Fibroblast of skin of abdomen (primary cell): ENCODE measurements at regions not wholly inside any gene's neighbourhood (a gene's known extent, or its start where the extent isn't known, plus 50 kb on each side); places are given as distances from the start of the nearest gene placed in this dataset.
"Not testable (repeated sequence)": the region's sequence is repeated elsewhere in the genome, so short reads cannot be mapped to it uniquely, and the experiment has no call there.

ENCODE experiments used
- DNase-seq: peaks from one replicate; pipeline ENCODE4 v3.0.0-alpha.2; 2013

GRCh38 chr7:110522061-110522760 is 568.7 kb upstream of the LRRN3 start:
- no peak for DNase-seq

DNA sequence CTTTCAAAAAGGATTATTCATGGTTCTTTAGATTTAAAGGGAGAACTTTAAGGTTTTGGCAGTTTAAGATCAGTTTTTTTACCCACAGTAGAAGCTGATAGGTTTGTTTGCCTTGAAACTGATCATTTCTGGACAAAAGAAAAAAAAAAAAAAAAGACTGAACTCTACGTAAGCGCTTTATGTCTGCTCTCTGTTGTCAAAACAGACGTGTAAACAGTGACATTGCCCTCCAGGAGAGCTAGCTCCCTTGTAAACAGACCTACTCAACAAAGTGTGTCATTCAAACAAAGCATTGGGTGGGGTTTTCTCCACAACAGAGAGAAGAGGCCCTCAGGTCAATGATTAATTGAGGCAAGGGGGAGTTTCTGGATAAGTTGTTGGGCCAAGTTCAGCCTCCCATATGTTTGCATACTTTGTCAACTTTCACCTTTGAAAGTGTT is 568.1 kb upstream of the LRRN3 start:
- DNase-seq = no peak

DNA sequence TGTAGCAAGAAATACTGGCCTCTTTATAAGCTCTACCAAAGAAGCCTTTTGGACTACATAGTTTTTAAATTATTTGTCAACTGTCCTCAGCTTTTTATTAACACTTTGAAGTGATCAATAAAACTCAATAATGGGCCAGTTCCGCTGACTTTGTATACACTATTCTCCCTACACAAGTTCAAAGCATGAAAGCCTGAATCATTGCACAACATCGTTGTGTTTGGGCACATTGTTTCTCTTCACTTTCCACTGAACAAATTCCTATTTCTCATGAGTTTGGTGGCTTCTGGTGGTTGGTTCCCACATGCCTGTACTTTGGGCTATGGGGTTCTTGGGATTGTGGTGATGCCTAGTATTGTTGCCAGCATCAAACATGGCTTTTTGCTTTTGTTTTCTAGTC is 561.8 kb upstream of the LRRN3 start:
- no peak for DNase-seq

GRCh38 chr7:110531186-110531585 is 559.7 kb upstream of the LRRN3 start:
- no peak for DNase-seq

- peak; percentile 26 for DNase-seq
These were observed 556.5 kb upstream of the LRRN3 start for GRCh38 chr7:110534241-110534931.

- no peak for DNase-seq
These were observed 551.7 kb upstream of the LRRN3 start for GRCh38 chr7:110539216-110539615.

DNA sequence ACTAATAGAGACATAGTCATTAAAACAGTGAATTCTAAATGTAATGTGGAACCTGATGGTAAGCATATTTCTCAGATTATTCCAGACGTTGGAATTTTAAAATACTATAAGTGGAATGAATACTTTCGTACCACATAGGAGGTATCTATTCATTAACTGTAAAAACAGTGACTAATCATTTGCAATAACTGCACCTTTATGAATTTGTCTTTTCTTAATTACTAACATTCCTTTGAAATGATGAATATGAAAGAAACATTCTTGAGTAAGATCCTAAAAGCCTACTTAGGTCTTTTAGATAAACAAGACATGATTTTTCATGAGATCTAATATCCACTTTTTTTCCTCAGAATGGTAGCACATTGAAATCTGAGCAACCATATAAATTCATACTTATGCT is 549.0 kb upstream of the LRRN3 start:
- DNase-seq = peak; percentile 71

- peak; percentile 57 for DNase-seq
These were observed 546.7 kb upstream of the LRRN3 start for GRCh38 chr7:110544194-110544593.

DNA sequence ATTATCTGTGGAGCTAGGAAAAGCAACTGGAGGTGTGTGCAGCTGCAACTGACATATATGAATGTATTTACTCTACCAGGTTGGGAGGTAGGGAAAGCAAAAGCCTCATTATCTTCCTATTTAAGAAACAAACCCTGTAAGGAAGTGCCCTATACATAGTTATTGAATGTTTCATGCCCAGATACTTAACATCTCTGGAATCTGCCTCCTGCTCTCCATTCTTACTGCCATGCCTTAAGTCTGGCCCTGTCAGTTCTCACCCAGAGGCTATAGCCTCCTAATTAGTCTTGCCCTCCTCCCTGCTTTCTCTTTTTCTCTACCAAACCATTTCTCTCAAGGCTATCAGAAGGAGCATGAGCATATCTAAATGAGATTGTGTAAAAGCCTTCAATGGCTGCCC is 542.6 kb upstream of the LRRN3 start:
- no peak for DNase-seq

DNA sequence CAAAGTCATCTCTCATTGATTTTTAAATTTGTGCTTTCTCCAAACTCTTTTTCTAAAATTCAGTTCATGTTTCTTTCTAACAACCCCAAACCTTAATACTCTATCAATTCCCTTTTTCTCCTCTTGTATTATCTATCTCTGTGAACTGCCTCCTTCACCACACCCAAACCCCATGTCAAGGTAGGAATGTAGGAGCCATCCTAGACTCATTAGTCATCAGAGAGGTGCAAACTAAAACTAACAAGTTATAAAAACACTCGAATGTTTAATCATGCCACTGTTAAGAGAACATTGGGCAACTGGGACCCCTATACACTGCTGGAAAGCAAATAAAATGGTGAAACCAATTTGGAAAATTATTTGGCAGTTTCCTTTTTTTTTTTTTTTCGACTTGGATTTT is 533.8 kb upstream of the LRRN3 start:
- DNase-seq = no peak

DNA sequence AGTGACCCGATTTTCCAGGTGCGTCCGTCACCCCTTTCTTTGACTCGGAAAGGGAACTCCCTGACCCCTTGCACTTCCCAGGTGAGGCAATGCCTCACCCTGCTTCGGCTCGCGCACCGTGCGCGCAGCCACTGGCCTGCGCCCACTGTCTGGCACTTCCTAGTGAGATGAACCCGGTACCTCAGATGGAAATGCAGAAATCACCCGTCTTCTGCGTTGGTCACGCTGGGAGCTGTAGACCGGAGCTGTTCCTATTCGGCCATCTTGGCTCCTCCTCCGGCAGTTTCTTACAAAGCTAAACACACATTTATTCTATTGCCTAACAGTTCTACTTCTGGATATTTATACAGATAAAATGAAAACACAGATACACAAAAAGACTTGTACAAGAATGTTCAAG is 527.6 kb upstream of the LRRN3 start:
- DNase-seq = not testable (repeated sequence)

DNA sequence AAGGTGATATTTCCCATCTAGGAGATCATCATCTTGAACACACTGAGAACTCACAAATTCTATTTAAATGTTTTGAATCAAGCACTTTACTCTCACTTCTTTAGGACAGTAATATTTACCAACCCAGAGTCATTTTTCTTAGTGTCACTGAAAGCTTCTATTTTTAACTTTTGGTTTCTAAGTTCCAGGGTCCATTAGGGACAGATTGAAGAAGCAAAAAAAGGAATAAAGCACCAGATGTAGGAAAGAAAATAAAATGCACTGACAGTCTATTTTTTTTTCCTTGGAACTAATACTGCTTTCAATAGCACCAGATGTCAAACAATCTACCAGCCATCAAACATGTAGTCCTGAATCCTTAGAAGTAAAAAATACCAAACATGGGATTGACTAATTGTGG is 526.7 kb upstream of the LRRN3 start:
- no peak for DNase-seq

DNA sequence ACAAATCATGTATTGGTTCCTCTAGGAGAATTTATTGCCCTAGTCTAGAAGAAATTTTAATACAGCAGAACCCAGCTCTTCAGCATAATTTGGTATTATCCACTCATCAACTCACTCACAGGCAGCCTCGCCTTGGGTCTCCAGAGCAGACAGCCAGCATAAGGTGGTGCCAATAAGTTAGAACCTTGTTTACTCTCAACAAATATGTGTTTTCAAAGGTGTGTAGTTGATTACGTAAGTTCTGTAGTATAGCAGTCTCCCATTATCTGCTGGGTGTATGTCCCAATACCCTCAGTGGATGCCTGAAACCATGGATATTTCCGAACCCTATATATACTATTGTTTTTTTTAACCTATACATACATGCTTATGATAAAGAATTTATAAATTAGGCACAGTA is 522.5 kb upstream of the LRRN3 start:
- DNase-seq = no peak

- DNase-seq = no peak
These were observed 522.0 kb upstream of the LRRN3 start for GRCh38 chr7:110568932-110569331.

- DNase-seq = no peak
These were observed 521.3 kb upstream of the LRRN3 start for GRCh38 chr7:110569486-110570205.

GRCh38 chr7:110573862-110574528 is 516.9 kb upstream of the LRRN3 start:
- peak; percentile 71 for DNase-seq

GRCh38 chr7:110587294-110587693 is 503.6 kb upstream of the LRRN3 start:
- DNase-seq = no peak

- DNase-seq = no peak
These were observed 500.5 kb upstream of the LRRN3 start for GRCh38 chr7:110590415-110590814.

- DNase-seq = peak; percentile 30
These were observed 499.6 kb upstream of the LRRN3 start for GRCh38 chr7:110591341-110591740.

- no peak for DNase-seq
These were observed 498.4 kb upstream of the LRRN3 start for GRCh38 chr7:110592557-110592956.

DNA sequence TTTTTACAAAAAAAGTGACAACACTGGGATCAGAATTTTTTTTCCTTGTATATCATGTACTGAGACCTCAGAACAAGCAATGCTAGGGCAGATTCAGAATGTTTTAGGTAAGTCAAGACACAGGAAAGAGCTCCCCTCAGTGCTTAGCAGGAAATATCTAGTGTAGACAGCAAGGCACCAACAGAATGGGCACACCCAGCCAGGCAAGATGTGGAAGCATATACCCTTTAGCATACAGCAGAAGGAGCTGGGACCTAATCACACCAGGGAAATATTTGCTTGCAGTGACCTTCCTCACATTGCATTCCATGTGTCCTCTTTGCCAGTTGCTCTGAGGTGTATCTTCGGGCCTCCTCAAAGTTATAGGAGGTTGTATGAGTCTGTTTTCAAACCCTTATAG is 497.6 kb upstream of the LRRN3 start:
- no peak for DNase-seq

DNA sequence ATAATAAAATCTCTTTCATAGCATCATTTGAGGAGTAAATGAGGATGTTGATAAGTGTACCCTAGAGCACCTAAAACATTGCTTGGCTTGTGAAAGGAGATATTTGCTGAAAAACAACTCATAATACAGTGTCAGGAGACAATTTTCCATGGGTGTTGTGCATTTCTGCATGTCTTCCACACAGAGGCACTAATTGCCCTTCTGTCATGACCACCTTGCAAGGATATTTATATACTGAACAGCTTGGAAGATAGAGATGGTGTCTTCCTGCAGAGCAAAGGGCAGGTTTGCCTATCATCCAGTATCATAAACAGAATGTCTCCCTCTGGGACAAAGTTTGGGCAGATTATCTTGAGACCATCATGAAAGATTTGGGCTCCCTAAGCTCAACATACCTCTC is 495.2 kb upstream of the LRRN3 start:
- no peak for DNase-seq

DNA sequence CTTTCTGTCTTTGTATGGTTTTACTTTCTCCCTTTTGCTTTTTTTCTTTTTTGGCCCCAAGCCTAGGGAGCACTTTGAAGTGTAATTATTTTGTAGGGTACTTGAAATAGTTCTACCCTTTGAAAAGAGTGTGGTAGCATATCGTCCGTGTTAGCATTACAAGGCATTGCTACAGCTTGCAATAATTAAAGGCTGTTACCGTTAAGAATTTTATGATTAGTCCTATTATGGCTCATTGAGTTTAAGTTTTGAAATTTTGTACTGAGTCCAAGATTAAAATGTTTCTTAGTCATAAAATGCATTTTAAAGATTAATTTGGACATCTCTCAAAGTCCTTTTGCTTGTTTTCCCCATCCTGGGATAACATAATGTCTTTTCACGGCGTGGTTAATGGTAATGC is 490.0 kb upstream of the LRRN3 start:
- DNase-seq = peak; percentile 12
